Lung (tissue), 11 donors: ENCODE measurements at regions not wholly inside any gene's neighbourhood (a gene's known extent, or its start where the extent isn't known, plus 50 kb on each side); places are given as distances from the start of the nearest gene placed in this dataset.

Experiments used
- ATAC-seq: fragments of 200-7000 bp; cut with Tn5 transposase; one replicate; pipeline ENCODE4 v1.9.1; 2020; ENCODE audit warnings: moderate number of reproducible peaks; ENCODE audit not compliant: insufficient read depth, low FRiP score
- DNase-seq, 3 donors: peaks; one replicate each; pipeline ENCODE4 v3.0.0-alpha.2; 2013 to 2017
- H3K27ac ChIP-seq, 2 donors: one replicate each; pipeline ENCODE4 v1.5.1; 2013; ENCODE audit warnings: mild to moderate bottlenecking in 2 of 2, moderate library complexity in 2 of 2, control low read depth in 1 of 2, inconsistent platforms in 1 of 2, low read depth in 1 of 2, low read length in 1 of 2
- H3K27me3 ChIP-seq, 3 donors: one replicate each; pipeline ENCODE4 v1.5.1; 2013; ENCODE audit warnings: low read length in 2 of 3; ENCODE audit not compliant: control insufficient read depth in 3 of 3, insufficient read depth in 3 of 3
- H3K36me3 ChIP-seq, 4 donors: one replicate each; pipeline ENCODE4 v1.5.1; 2013; ENCODE audit warnings: low read length in 4 of 4, mild to moderate bottlenecking in 1 of 4, moderate library complexity in 1 of 4; ENCODE audit not compliant: control insufficient read depth in 4 of 4, insufficient read depth in 4 of 4
- H3K4me1 ChIP-seq, 5 donors: one replicate each; pipeline ENCODE4 v1.5.1; 2013; ENCODE audit warnings: low read length in 5 of 5, mild to moderate bottlenecking in 2 of 5, moderate library complexity in 1 of 5; ENCODE audit not compliant: control insufficient read depth in 5 of 5, insufficient read depth in 5 of 5
- H3K4me3 ChIP-seq: one replicate; pipeline ENCODE4 v1.5.1; 2013; ENCODE audit warnings: mild to moderate bottlenecking, control low read depth, moderate library complexity
- H3K9ac ChIP-seq, 2 donors: one replicate each; pipeline ENCODE4 v1.5.1; 2013; ENCODE audit warnings: low read length in 2 of 2, control low read depth in 1 of 2; ENCODE audit not compliant: insufficient read depth in 1 of 2
- H3K9me3 ChIP-seq, 4 donors: one replicate each; pipeline ENCODE4 v1.5.1; 2013; ENCODE audit warnings: low read length in 3 of 4, mild to moderate bottlenecking in 1 of 4, moderate library complexity in 1 of 4; ENCODE audit not compliant: control insufficient read depth in 4 of 4, insufficient read depth in 3 of 4
- WGBS, 2 donors: extraction: QIAGEN DNeasy Blood & Tissue Kit; methylation state at CpG; one replicate each; pipeline ENCODE4 v1.1.7; 2013; 5-methylcytosine and 5-hydroxymethylcytosine counted together
- TF ChIP-seq, protein P1 (sequence below): IDR thresholded peaks from 2 replicates; pipeline ENCODE4 v1.5.1; 2012; ENCODE audit warnings: mild to moderate bottlenecking; ENCODE audit errors: control extremely low read depth, extremely low read depth
- donor health status: control.
- donor health status: control.
- donor health status: Bipolar disorder and iron deficiency.
- donor health status: healthy.
- donor health status: DM: yes; HTN: yes; CAD: no.

GRCh38 chr5:58394339-58394738, 65.5 kb downstream of the PLK2 start:
- no peaks in the 10 kb centered on the region for H3K27me3 ChIP-seq
- no peaks in the 10 kb centered on the region for H3K4me1 ChIP-seq
- H3K9ac ChIP-seq: no peak overlapping the region
- TF ChIP-seq, protein P1, sequence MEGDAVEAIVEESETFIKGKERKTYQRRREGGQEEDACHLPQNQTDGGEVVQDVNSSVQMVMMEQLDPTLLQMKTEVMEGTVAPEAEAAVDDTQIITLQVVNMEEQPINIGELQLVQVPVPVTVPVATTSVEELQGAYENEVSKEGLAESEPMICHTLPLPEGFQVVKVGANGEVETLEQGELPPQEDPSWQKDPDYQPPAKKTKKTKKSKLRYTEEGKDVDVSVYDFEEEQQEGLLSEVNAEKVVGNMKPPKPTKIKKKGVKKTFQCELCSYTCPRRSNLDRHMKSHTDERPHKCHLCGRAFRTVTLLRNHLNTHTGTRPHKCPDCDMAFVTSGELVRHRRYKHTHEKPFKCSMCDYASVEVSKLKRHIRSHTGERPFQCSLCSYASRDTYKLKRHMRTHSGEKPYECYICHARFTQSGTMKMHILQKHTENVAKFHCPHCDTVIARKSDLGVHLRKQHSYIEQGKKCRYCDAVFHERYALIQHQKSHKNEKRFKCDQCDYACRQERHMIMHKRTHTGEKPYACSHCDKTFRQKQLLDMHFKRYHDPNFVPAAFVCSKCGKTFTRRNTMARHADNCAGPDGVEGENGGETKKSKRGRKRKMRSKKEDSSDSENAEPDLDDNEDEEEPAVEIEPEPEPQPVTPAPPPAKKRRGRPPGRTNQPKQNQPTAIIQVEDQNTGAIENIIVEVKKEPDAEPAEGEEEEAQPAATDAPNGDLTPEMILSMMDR: no peak
- 96 to 97% methylated on average over 2 of the region's 2 CpGs for WGBS, 2 donors
- ATAC-seq: no peak
- no peak overlapping the region for H3K27ac ChIP-seq
- H3K36me3 ChIP-seq: no peaks in the 10 kb centered on the region
- H3K9me3 ChIP-seq: no peaks in the 10 kb centered on the region
- no peak for DNase-seq
- no peak overlapping the region for H3K4me3 ChIP-seq

GRCh38 chr5:58393716-58394115, 66.2 kb downstream of the PLK2 start:
- Histone ChIP-seq H3K27ac (no peak overlapping the region), H3K4me1 (no peaks in the 10 kb centered on the region), H3K9me3 (no peaks in the 10 kb centered on the region), H3K36me3 (no peaks in the 10 kb centered on the region), H3K4me3 (no peak overlapping the region), H3K9ac (no peak overlapping the region), H3K27me3 (no peaks in the 10 kb centered on the region)
- DNase-seq (no peak), ATAC-seq (no peak)
- TF ChIP-seq, protein P1: no peak
- WGBS, 2 donors: 59 to 88% methylated on average over 5 of the region's 5 CpGs

DNA sequence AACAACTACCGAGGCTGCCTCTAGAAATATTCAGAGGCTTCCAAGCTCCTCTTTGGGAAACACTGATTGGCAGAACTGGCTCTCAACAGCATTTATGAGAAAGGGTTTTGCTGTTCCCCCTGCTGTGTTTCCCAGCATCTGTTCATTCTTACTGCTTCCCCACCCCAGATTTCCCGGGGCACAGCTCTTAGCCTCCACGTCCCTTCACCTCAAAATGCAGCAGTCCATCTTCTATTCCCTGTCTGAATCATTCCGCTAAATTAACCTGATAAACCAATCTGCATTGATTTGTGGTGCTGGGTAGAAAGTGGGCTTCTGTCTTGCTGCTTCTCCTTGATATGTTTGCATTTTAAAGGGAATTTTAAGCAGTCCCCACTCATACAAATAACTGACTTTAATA, 67.4 kb downstream of the PLK2 start:
- Histone ChIP-seq H3K9me3 (no peaks in the 10 kb centered on the region), H3K4me3 (no peak overlapping the region), H3K36me3 (no peaks in the 10 kb centered on the region), H3K9ac (no peak overlapping the region), H3K27me3 (no peaks in the 10 kb centered on the region), H3K4me1 (no peaks in the 10 kb centered on the region), H3K27ac (no peak overlapping the region)
- 93 to 97% methylated on average over 4 of the region's 4 CpGs for WGBS, 2 donors
- ATAC-seq (no peak), DNase-seq (no peak)
- TF ChIP-seq, protein P1: no peak

- ATAC-seq (no peak), DNase-seq (no peak)
- WGBS, 2 donors: 98% methylated on average over 2 of the region's 2 CpGs
- TF ChIP-seq, protein P1: no peak
- Histone ChIP-seq H3K9me3 (peaks cover 0 to 3% (median 0%) of the 10 kb centered on the region in 4 donors), H3K27ac (no peak overlapping the region), H3K4me1 (no peaks in the 10 kb centered on the region), H3K4me3 (no peak overlapping the region), H3K27me3 (no peaks in the 10 kb centered on the region), H3K36me3 (no peaks in the 10 kb centered on the region), H3K9ac (no peak overlapping the region)
These were observed 76.4 kb downstream of the PLK2 start for GRCh38 chr5:58383448-58383847.
